ENCODE measurements at regions not wholly inside any gene's neighbourhood (a gene's known extent, or its start where the extent isn't known, plus 50 kb on each side); places are given as distances from the start of the nearest gene placed in this dataset.
"Not testable (repeated sequence)": the region's sequence is repeated elsewhere in the genome, so short reads cannot be mapped to it uniquely, and the experiment has no call there.

- no peaks in the 10 kb centered on the region for H3K36me3 ChIP-seq (ENCODE audit: low read depth)
- no peaks in the 10 kb centered on the region for H3K9me3 ChIP-seq (ENCODE audit: severe bottlenecking)
- no peak overlapping the region for H3K27ac ChIP-seq (ENCODE audit: poor library complexity, severe bottlenecking)
- no peak for ATAC-seq (ENCODE audit: low read depth)
- H3K27me3 ChIP-seq (ENCODE audit: insufficient read depth, poor library complexity, severe bottlenecking): no peaks in the 10 kb centered on the region
- TF ChIP-seq, protein P1, sequence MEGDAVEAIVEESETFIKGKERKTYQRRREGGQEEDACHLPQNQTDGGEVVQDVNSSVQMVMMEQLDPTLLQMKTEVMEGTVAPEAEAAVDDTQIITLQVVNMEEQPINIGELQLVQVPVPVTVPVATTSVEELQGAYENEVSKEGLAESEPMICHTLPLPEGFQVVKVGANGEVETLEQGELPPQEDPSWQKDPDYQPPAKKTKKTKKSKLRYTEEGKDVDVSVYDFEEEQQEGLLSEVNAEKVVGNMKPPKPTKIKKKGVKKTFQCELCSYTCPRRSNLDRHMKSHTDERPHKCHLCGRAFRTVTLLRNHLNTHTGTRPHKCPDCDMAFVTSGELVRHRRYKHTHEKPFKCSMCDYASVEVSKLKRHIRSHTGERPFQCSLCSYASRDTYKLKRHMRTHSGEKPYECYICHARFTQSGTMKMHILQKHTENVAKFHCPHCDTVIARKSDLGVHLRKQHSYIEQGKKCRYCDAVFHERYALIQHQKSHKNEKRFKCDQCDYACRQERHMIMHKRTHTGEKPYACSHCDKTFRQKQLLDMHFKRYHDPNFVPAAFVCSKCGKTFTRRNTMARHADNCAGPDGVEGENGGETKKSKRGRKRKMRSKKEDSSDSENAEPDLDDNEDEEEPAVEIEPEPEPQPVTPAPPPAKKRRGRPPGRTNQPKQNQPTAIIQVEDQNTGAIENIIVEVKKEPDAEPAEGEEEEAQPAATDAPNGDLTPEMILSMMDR (IDR thresholded peaks at IDR 0.05; ENCODE audit: poor library complexity, severe bottlenecking): no peak
- no peak for DNase-seq (ENCODE audit: low spot score)
- H3K4me1 ChIP-seq (ENCODE audit: insufficient read depth, poor library complexity, severe bottlenecking): no peaks in the 10 kb centered on the region
- no peak overlapping the region for H3K4me3 ChIP-seq (ENCODE audit: severe bottlenecking)
Measured at GRCh38 chr16:7233975-7234374, 98.7 kb upstream of the RBFOX1 start.

- no peak for DNase-seq (ENCODE audit: low spot score)
Measured at GRCh38 chr16:7231762-7232161, 100.9 kb upstream of the RBFOX1 start.

GRCh38 chr16:7229433-7230218 is 103.0 kb upstream of the RBFOX1 start:
- DNase-seq (ENCODE audit: low spot score); H3K36me3 ChIP-seq (ENCODE audit: low read depth); H3K4me1 ChIP-seq (ENCODE audit: insufficient read depth, poor library complexity, severe bottlenecking); ATAC-seq (ENCODE audit: low read depth); H3K27me3 ChIP-seq (ENCODE audit: insufficient read depth, poor library complexity, severe bottlenecking); H3K27ac ChIP-seq (ENCODE audit: poor library complexity, severe bottlenecking); H3K9me3 ChIP-seq (ENCODE audit: severe bottlenecking); H3K4me3 ChIP-seq (ENCODE audit: severe bottlenecking): not testable (repeated sequence)

More at GRCh38 chr16:7231762-7232161, 100.9 kb upstream of the RBFOX1 start:
- ATAC-seq (ENCODE audit: low read depth): no peak
- Histone ChIP-seq H3K27me3 (ENCODE audit: insufficient read depth, poor library complexity, severe bottlenecking) (no peaks in the 10 kb centered on the region), H3K36me3 (ENCODE audit: low read depth) (no peaks in the 10 kb centered on the region), H3K4me1 (ENCODE audit: insufficient read depth, poor library complexity, severe bottlenecking) (no peaks in the 10 kb centered on the region), H3K27ac (ENCODE audit: poor library complexity, severe bottlenecking) (no peak overlapping the region), H3K4me3 (ENCODE audit: severe bottlenecking) (no peak overlapping the region), H3K9me3 (ENCODE audit: severe bottlenecking) (no peaks in the 10 kb centered on the region)
- TF ChIP-seq, protein P1 (IDR thresholded peaks at IDR 0.05; ENCODE audit: poor library complexity, severe bottlenecking): no peak

- ATAC-seq (ENCODE audit: low read depth): no peak
- Histone ChIP-seq H3K36me3 (ENCODE audit: low read depth) (no peaks in the 10 kb centered on the region), H3K4me1 (ENCODE audit: insufficient read depth, poor library complexity, severe bottlenecking) (no peaks in the 10 kb centered on the region), H3K27me3 (ENCODE audit: insufficient read depth, poor library complexity, severe bottlenecking) (no peaks in the 10 kb centered on the region), H3K27ac (ENCODE audit: poor library complexity, severe bottlenecking) (no peak overlapping the region), H3K4me3 (ENCODE audit: severe bottlenecking) (no peak overlapping the region), H3K9me3 (ENCODE audit: severe bottlenecking) (no peaks in the 10 kb centered on the region)
- no peak for DNase-seq (ENCODE audit: low spot score)
- TF ChIP-seq, protein P1 (IDR thresholded peaks at IDR 0.05; ENCODE audit: poor library complexity, severe bottlenecking): no peak
Measured at GRCh38 chr16:7227229-7227721, 105.4 kb upstream of the RBFOX1 start.

- H3K9me3 ChIP-seq (ENCODE audit: severe bottlenecking): no peaks in the 10 kb centered on the region
- no peak overlapping the region for H3K27ac ChIP-seq (ENCODE audit: poor library complexity, severe bottlenecking)
- TF ChIP-seq, protein P1 (IDR thresholded peaks at IDR 0.05; ENCODE audit: poor library complexity, severe bottlenecking): no peak
- no peak for DNase-seq (ENCODE audit: low spot score)
- no peaks in the 10 kb centered on the region for H3K4me1 ChIP-seq (ENCODE audit: insufficient read depth, poor library complexity, severe bottlenecking)
- no peak overlapping the region for H3K4me3 ChIP-seq (ENCODE audit: severe bottlenecking)
- no peak for ATAC-seq (ENCODE audit: low read depth)
- no peaks in the 10 kb centered on the region for H3K27me3 ChIP-seq (ENCODE audit: insufficient read depth, poor library complexity, severe bottlenecking)
- no peaks in the 10 kb centered on the region for H3K36me3 ChIP-seq (ENCODE audit: low read depth)
Measured at GRCh38 chr16:7221157-7221556, 111.5 kb upstream of the RBFOX1 start.
